Fibroblast of lung (primary cell): ENCODE measurements at regions not wholly inside any gene's neighbourhood (a gene's known extent, or its start where the extent isn't known, plus 50 kb on each side); places are given as distances from the start of the nearest gene placed in this dataset.
"Not testable (repeated sequence)": the region's sequence is repeated elsewhere in the genome, so short reads cannot be mapped to it uniquely, and the experiment has no call there.

Source experiments
- DNase-seq, 2 donors: peaks; one replicate each; pipeline versions ENCODE4 v3.0.0 to v3.0.0-alpha.2; 2010; ENCODE audit warnings: low read depth in 2 of 2
- H2AFZ ChIP-seq: 2 replicates; pipeline ENCODE4 v1.5.1; 2012; ENCODE audit warnings: low read length, control low read depth, inconsistent platforms
- H3K27ac ChIP-seq: 2 replicates; pipeline ENCODE4 v1.5.1; 2011; ENCODE audit warnings: low read length, control low read depth; ENCODE audit not compliant: insufficient read depth
- H3K27me3 ChIP-seq: 2 replicates; pipeline ENCODE4 v1.5.1; 2011; ENCODE audit warnings: mild to moderate bottlenecking, low read length; ENCODE audit not compliant: control insufficient read depth, insufficient read depth
- H3K36me3 ChIP-seq: 2 replicates; pipeline ENCODE4 v1.5.1; 2011; ENCODE audit warnings: low read length; ENCODE audit not compliant: control insufficient read depth, insufficient read depth
- H3K4me1 ChIP-seq: 2 replicates; pipeline ENCODE4 v1.5.1; 2011; ENCODE audit warnings: low read length; ENCODE audit not compliant: control insufficient read depth, insufficient read depth; ENCODE audit errors: extremely low read depth
- H3K4me2 ChIP-seq: 2 replicates; pipeline ENCODE4 v1.5.1; 2011; ENCODE audit warnings: low read length, control low read depth; ENCODE audit not compliant: insufficient read depth; ENCODE audit errors: extremely low read depth
- H3K4me3 ChIP-seq, 4 experiments: fragments of 200-600 bp in 1 of 4; sonication (generic) in 1 of 4; replicated peaks in 1 of 4; 2 replicates each; pipeline ENCODE4 v1.5.1; 2011 to 2016; ENCODE audit warnings: low read length in 4 of 4, low read depth in 3 of 4, mild to moderate bottlenecking in 3 of 4, control low read depth in 2 of 4, inconsistent platforms in 1 of 4, mixed read lengths in 1 of 4; ENCODE audit not compliant: insufficient read depth in 1 of 4; ENCODE audit errors: control extremely low read depth in 1 of 4
- H3K79me2 ChIP-seq: 2 replicates; pipeline ENCODE4 v1.5.1; 2012; ENCODE audit warnings: mild to moderate bottlenecking, low read length, inconsistent platforms; ENCODE audit not compliant: control insufficient read depth, insufficient read depth
- H3K9ac ChIP-seq: 2 replicates; pipeline ENCODE4 v1.5.1; 2011; ENCODE audit warnings: mild to moderate bottlenecking, low read length, control low read depth; ENCODE audit not compliant: insufficient read depth
- H3K9me3 ChIP-seq: 2 replicates; pipeline ENCODE4 v1.5.1; 2012; ENCODE audit warnings: low read depth, low read length; ENCODE audit not compliant: control insufficient read depth, insufficient read depth
- H4K20me1 ChIP-seq: 2 replicates; pipeline ENCODE4 v1.5.1; 2011; ENCODE audit warnings: low read length; ENCODE audit not compliant: control insufficient read depth, insufficient read depth; ENCODE audit errors: extremely low read depth
- EZH2 ChIP-seq: IDR thresholded peaks from 2 replicates; pipeline ENCODE4 v1.5.1; 2012; ENCODE audit warnings: low read length, control low read depth, mild to moderate bottlenecking; ENCODE audit errors: missing control alignments
- TF ChIP-seq, protein P1 (sequence below), 2 donors: IDR thresholded peaks in 1 of 2; conservative IDR thresholded peaks in 1 of 2; 1 replicate in 1 of 2; 2 replicates in 1 of 2; pipeline ENCODE4 v1.5.1; 2011 to 2012; ENCODE audit warnings: low read length in 2 of 2, control low read depth in 1 of 2, inconsistent platforms in 1 of 2, low read depth in 1 of 2, mild to moderate bottlenecking in 1 of 2

DNA sequence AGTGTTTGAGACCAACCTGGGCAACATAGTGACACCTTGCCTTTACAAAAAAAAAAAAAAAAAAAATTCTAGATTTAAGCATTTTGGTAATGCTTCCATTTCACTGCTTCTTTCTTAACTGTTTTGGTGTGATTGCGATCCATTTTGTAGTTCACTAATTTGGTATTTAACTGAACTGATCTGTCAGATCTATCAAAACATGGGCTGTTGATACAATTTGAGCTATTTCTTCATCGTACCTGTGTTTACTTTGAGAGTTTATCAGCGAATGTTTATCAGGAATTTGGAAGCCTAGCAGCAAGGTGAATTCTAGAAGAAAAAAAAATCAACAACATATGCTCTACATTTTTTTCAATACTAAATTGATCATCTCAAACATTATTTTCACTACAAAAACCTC lies 864.9 kb upstream of the WWC1 start:
- H3K79me2 ChIP-seq = no peaks in the 10 kb centered on the region
- H3K4me1 ChIP-seq = no peaks in the 10 kb centered on the region
- DNase-seq = no peak
- H3K27me3 ChIP-seq = no peaks in the 10 kb centered on the region
- H3K36me3 ChIP-seq = no peaks in the 10 kb centered on the region
- no peak overlapping the region for H3K27ac ChIP-seq
- no peaks in the 10 kb centered on the region for H3K9me3 ChIP-seq
- H3K4me2 ChIP-seq = no peak overlapping the region
- TF ChIP-seq, protein P1, sequence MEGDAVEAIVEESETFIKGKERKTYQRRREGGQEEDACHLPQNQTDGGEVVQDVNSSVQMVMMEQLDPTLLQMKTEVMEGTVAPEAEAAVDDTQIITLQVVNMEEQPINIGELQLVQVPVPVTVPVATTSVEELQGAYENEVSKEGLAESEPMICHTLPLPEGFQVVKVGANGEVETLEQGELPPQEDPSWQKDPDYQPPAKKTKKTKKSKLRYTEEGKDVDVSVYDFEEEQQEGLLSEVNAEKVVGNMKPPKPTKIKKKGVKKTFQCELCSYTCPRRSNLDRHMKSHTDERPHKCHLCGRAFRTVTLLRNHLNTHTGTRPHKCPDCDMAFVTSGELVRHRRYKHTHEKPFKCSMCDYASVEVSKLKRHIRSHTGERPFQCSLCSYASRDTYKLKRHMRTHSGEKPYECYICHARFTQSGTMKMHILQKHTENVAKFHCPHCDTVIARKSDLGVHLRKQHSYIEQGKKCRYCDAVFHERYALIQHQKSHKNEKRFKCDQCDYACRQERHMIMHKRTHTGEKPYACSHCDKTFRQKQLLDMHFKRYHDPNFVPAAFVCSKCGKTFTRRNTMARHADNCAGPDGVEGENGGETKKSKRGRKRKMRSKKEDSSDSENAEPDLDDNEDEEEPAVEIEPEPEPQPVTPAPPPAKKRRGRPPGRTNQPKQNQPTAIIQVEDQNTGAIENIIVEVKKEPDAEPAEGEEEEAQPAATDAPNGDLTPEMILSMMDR (conservative IDR thresholded peaks at IDR 0.05 in 1 of 2, IDR thresholded peaks at IDR 0.05 in 1 of 2; ENCODE audit: low read depth in 1 of 2, low read length in 2 of 2) = no peak
- TF ChIP-seq EZH2 = no peak
- no peaks in the 10 kb centered on the region for H4K20me1 ChIP-seq
- no peak overlapping the region for H3K9ac ChIP-seq
- no peak overlapping the region for H2AFZ ChIP-seq
- H3K4me3 ChIP-seq = no peak overlapping the region

DNA sequence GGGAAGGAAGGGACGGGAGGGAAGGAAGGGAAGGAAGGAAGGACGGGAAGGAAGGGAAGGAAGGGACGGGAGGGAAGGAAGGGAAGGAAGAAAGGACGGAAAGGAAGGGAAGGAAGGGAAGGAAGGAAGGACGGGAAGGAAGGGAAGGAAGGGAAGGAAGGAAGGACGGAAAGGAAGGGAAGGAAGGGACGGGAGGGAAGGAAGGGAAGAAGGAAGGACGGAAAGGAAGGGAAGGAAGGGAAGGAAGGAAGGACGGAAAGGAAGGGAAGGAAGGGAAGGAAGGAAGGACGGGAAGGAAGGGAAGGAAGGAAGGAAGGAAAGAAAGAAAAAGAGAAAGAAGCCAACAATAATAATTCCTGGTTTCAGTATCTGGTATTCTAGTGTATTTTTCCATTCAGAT lies 863.8 kb upstream of the WWC1 start:
- not testable (repeated sequence) for H3K4me2 ChIP-seq, DNase-seq, H4K20me1 ChIP-seq, H3K27ac ChIP-seq, H2AFZ ChIP-seq, H3K27me3 ChIP-seq, H3K9me3 ChIP-seq, H3K79me2 ChIP-seq, H3K4me1 ChIP-seq, H3K9ac ChIP-seq, H3K36me3 ChIP-seq, H3K4me3 ChIP-seq

DNA sequence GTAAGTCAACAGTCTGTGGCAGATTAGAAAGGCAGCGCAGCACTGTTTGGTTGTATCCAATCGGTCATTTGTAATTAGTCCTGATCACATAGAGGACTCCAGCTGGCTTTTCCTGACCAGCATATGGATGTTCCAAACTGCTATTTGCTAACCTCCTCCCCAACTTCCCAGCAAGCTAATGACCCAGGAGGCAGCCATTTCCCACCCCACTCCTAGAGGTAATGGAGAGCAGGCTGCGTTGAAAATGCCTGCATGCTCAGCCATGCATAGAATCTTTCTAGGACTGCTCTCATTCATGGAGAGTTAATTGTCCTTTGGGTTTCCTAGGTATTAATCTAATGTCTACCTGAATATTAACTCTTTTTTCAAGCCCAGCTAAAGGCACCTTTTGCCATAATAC lies 850.6 kb upstream of the WWC1 start:
- no peak overlapping the region for H3K9ac ChIP-seq
- no peaks in the 10 kb centered on the region for H4K20me1 ChIP-seq
- no peak overlapping the region for H3K4me2 ChIP-seq
- H3K9me3 ChIP-seq = no peaks in the 10 kb centered on the region
- H3K4me1 ChIP-seq = no peaks in the 10 kb centered on the region
- H3K4me3 ChIP-seq = no peak overlapping the region
- no peak for DNase-seq
- TF ChIP-seq EZH2 = no peak
- H2AFZ ChIP-seq = no peak overlapping the region
- no peak overlapping the region for H3K27ac ChIP-seq
- H3K36me3 ChIP-seq = no peaks in the 10 kb centered on the region
- no peaks in the 10 kb centered on the region for H3K79me2 ChIP-seq
- H3K27me3 ChIP-seq = no peaks in the 10 kb centered on the region

DNA sequence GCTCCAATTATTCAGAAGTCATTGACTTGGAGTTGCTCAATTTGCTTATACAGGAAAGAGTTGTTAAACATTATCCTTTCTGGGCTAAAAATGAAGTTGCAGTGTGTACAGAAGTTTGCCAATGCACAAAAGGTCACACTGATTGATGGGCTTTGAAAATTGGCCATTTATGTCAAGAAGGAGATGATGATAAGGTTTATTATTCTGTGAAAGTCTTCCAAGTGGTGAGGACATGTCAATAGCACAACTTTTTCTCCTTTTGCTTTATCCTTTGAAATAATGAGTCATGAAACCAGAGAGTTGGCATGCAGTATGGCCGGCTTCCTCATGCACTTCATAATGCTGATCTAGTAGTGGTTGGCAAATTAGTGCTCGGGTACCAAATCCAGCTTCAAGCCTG lies 848.5 kb upstream of the WWC1 start:
- Histone ChIP-seq H3K9me3 (no peaks in the 10 kb centered on the region), H3K27ac (no peak overlapping the region), H3K9ac (no peak overlapping the region), H4K20me1 (no peaks in the 10 kb centered on the region), H2AFZ (no peak overlapping the region), H3K4me1 (no peaks in the 10 kb centered on the region), H3K36me3 (no peaks in the 10 kb centered on the region), H3K79me2 (no peaks in the 10 kb centered on the region), H3K27me3 (no peaks in the 10 kb centered on the region), H3K4me2 (no peak overlapping the region), H3K4me3 (no peak overlapping the region)
- DNase-seq = peak; percentile 79
- TF ChIP-seq, protein P1 (conservative IDR thresholded peaks at IDR 0.05 in 1 of 2, IDR thresholded peaks at IDR 0.05 in 1 of 2; ENCODE audit: low read depth in 1 of 2, low read length in 2 of 2) = no peak
- no peak for TF ChIP-seq EZH2
